A549 (cell line): ENCODE measurements at regions not wholly inside any gene's neighbourhood (a gene's known extent, or its start where the extent isn't known, plus 50 kb on each side); places are given as distances from the start of the nearest gene placed in this dataset.

Experiments
- BHLHE40 ChIP-seq: IDR thresholded peaks from 2 replicates; pipeline ENCODE4 v1.6.1; 2012; ENCODE audit warnings: low read depth, low read length, inconsistent platforms
- CHD2 ChIP-seq: fragments of 150-350 bp; IDR thresholded peaks from 2 replicates; pipeline ENCODE4 v1.6.1; 2014; ENCODE audit warnings: low read length; ENCODE audit not compliant: partially characterized antibody
- CTCF ChIP-seq: fragments of >200 bp; sonication (Bioruptor Twin); formaldehyde crosslinking; IDR thresholded peaks from 3 replicates; pipeline ENCODE4 v1.5.1; 2016
- EP300 ChIP-seq, 2 experiments: fragments of >200 bp; sonication (Bioruptor Twin); formaldehyde crosslinking; IDR thresholded peaks; 2 replicates in 1 of 2; 3 replicates in 1 of 2; pipeline ENCODE4 v1.6.1; 2016 to 2017
- KDM1A ChIP-seq: fragments of 200-600 bp; sonication (generic); IDR thresholded peaks from 2 replicates; pipeline ENCODE4 v1.6.1; 2016; ENCODE audit warnings: low read depth, mild to moderate bottlenecking
- RAD21 ChIP-seq, 2 experiments: fragments of >200 bp in 1 of 2; sonication (Bioruptor Twin) in 1 of 2; formaldehyde crosslinking in 1 of 2; IDR thresholded peaks in 1 of 2; conservative IDR thresholded peaks in 1 of 2; 2 replicates in 1 of 2; 3 replicates in 1 of 2; pipeline ENCODE4 v1.6.1; 2012 to 2018; ENCODE audit warnings: inconsistent platforms in 1 of 2
- RFX5 ChIP-seq: fragments of 450-650 bp; IDR thresholded peaks from 2 replicates; pipeline ENCODE4 v1.7.1; 2014; ENCODE audit warnings: antibody characterized with exemption, mild to moderate bottlenecking, moderate library complexity

- TF ChIP-seq CTCF (no peak), BHLHE40 (no peak), EP300 (IDR thresholded peaks at IDR 0.05) (no peak), KDM1A (no peak), RFX5 (no peak), CHD2 (no peak), RAD21 (conservative IDR thresholded peaks at IDR 0.05 in 1 of 2, IDR thresholded peaks at IDR 0.05 in 1 of 2) (no peak)
These were observed 56.6 kb upstream of the DOCK9 start for GRCh38 chr13:99034333-99035085.
